ENCODE measurements at regions not wholly inside any gene's neighbourhood (a gene's known extent, or its start where the extent isn't known, plus 50 kb on each side); places are given as distances from the start of the nearest gene placed in this dataset.

- no TSS peak for BruUV-seq (replicated peaks)
- H3K9me3 ChIP-seq (replicated peaks; ENCODE audit: control insufficient read depth, insufficient read depth, low read depth, low read length), result no peaks in the 10 kb centered on the region; the same call in 1 of the 2 replicates
- whole genome bisulfite sequencing (ENCODE audit: insufficient coverage, low coverage, missing lambda C conversion rate), result 2% methylated on average over 3 of the region's 3 CpGs
- TF ChIP-seq KLF10 (CRISPR knock-in tag; IDR thresholded peaks at IDR 0.05), result no peak
- TF ChIP-seq NFXL1 (CRISPR knock-in tag; IDR thresholded peaks at IDR 0.05), result no peak
- no peak for TF ChIP-seq FOXA3 (CRISPR knock-in tag; conservative IDR thresholded peaks at IDR 0.05 in 1 of 2, IDR thresholded peaks at IDR 0.05 in 1 of 2)
- TF ChIP-seq ZNF609 (CRISPR knock-in tag; IDR thresholded peaks at IDR 0.05; ENCODE audit: borderline replicate concordance), result no peak
- TF ChIP-seq HNRNPH1 (optimal IDR thresholded peaks at IDR 0.05; ENCODE audit: low read depth, low read length), result no peak
- TF ChIP-seq MBD1 (CRISPR knock-in tag; IDR thresholded peaks at IDR 0.05), result no peak
- no peak for TF ChIP-seq ARID3B (CRISPR knock-in tag; IDR thresholded peaks at IDR 0.05; ENCODE audit: borderline replicate concordance)
- TF ChIP-seq ZKSCAN1 (IDR thresholded peaks at IDR 0.05; ENCODE audit: low read depth, low read length), result no peak
- TF ChIP-seq PATZ1 (CRISPR knock-in tag; IDR thresholded peaks at IDR 0.05; ENCODE audit: borderline replicate concordance), result no peak
- H3K9me1 ChIP-seq (ENCODE audit: control insufficient read depth, insufficient read depth, low read length), result no peaks in the 10 kb centered on the region
- no peak overlapping the region for H3K27ac ChIP-seq (ENCODE audit: extremely low read depth, low read depth, low read length)
- H3K4me2 ChIP-seq (ENCODE audit: insufficient read depth, low read length), result no peak overlapping the region
- no peak overlapping the region for H3K4me3 ChIP-seq
- in situ Hi-C loops (cut with MboI), result no loop called here
- no peaks in the 10 kb centered on the region for H3K4me1 ChIP-seq (replicated peaks in 1 of 2; ENCODE audit: control insufficient read depth in 2 of 2, insufficient read depth in 2 of 2, low read length in 2 of 2)
- CTCF ChIA-PET (ENCODE audit: low intra/inter-chr PET ratio), result no interaction called here
- H3K79me2 ChIP-seq (ENCODE audit: control insufficient read depth, insufficient read depth, low read length), result no peaks in the 10 kb centered on the region
- FAIRE-seq (no peak), ATAC-seq (no peak), DNase-seq (ENCODE audit: extremely low read depth in 1 of 4, low spot score in 3 of 4) (no peak)
- POLR2A ChIA-PET, result interaction anchor here (0.8 kb wide), 1 partner anchor 135 kb away, joined by 3 read pairs; no protein-coding TSS in a partner anchor
- no peaks in the 10 kb centered on the region for H3K27me3 ChIP-seq (ENCODE audit: control insufficient read depth in 2 of 2, insufficient read depth in 2 of 2, low read length in 2 of 2)
- no peaks in the 10 kb centered on the region for H3K36me3 ChIP-seq (ENCODE audit: control insufficient read depth, insufficient read depth, low read length)
- H4K20me1 ChIP-seq (replicated peaks; ENCODE audit: control insufficient read depth, insufficient read depth, low read length), result no peaks in the 10 kb centered on the region
- no peak overlapping the region for H3K9ac ChIP-seq (ENCODE audit: insufficient read depth in 1 of 2, low read depth in 2 of 2, low read length in 2 of 2)
- intact Hi-C loops (cut with micrococcal nuclease), result no loop called here
- no peak overlapping the region for H2AFZ ChIP-seq (ENCODE audit: low read depth, low read length)
Measured at GRCh38 chr2:163213661-163214081, 375.1 kb upstream of the KCNH7 start.
